Progenitor cell of endocrine pancreas (in vitro differentiated cells): ENCODE measurements at regions not wholly inside any gene's neighbourhood (a gene's known extent, or its start where the extent isn't known, plus 50 kb on each side); places are given as distances from the start of the nearest gene placed in this dataset.
"Not testable (repeated sequence)": the region's sequence is repeated elsewhere in the genome, so short reads cannot be mapped to it uniquely, and the experiment has no call there.

Experiments used
- DNase-seq: peaks from one replicate; pipeline ENCODE4 v3.0.0; 2021; ENCODE audit warnings: low spot score; ENCODE audit not compliant: unreplicated experiment
- H3K27ac Mint-ChIP-seq: 2 replicates; pipeline ENCODE4 v1.8.0; 2021; ENCODE audit warnings: mild to moderate bottlenecking, moderate library complexity, mixed read lengths
- H3K27me3 Mint-ChIP-seq: 2 replicates; pipeline ENCODE4 v1.8.0; 2021; ENCODE audit warnings: mixed read lengths
- H3K36me3 Mint-ChIP-seq: 2 replicates; pipeline ENCODE4 v1.8.0; 2022; ENCODE audit warnings: mixed read lengths; ENCODE audit not compliant: insufficient read depth
- H3K4me1 Mint-ChIP-seq: 2 replicates; pipeline ENCODE4 v1.8.0; 2021; ENCODE audit warnings: low read depth, mixed read lengths
- H3K4me3 Mint-ChIP-seq: 2 replicates; pipeline ENCODE4 v1.8.0; 2021; ENCODE audit warnings: low read depth, mild to moderate bottlenecking, moderate library complexity, mixed read lengths
- H3K9me3 Mint-ChIP-seq: 2 replicates; pipeline ENCODE4 v1.8.0; 2021; ENCODE audit warnings: low read depth, mixed read lengths
- CTCF ChIP-seq: fragments of 200-600 bp; sonication (generic); IDR thresholded peaks from one replicate; pipeline ENCODE4 v1.5.0; 2021; ENCODE audit warnings: antibody characterized with exemption, mild to moderate bottlenecking; ENCODE audit not compliant: unreplicated experiment

GRCh38 chr2:239649309-239649708 lies 248.5 kb upstream of the HDAC4 start:
- H3K27me3 Mint-ChIP-seq, result peaks cover 14% of the 10 kb centered on the region

GRCh38 chr2:239648607-239649006 lies 247.8 kb upstream of the HDAC4 start:
- H3K36me3 Mint-ChIP-seq, result no peaks in the 10 kb centered on the region
- TF ChIP-seq CTCF, result no peak
- DNase-seq, result no peak
- no peak overlapping the region for H3K27ac Mint-ChIP-seq
- peaks cover 2% of the 10 kb centered on the region for H3K4me1 Mint-ChIP-seq
- H3K4me3 Mint-ChIP-seq, result no peak overlapping the region
- peaks cover 14% of the 10 kb centered on the region for H3K27me3 Mint-ChIP-seq
- H3K9me3 Mint-ChIP-seq, result peaks cover 4% of the 10 kb centered on the region

More at GRCh38 chr2:239649309-239649708, 248.5 kb upstream of the HDAC4 start:
- H3K4me3 Mint-ChIP-seq, result no peak overlapping the region
- H3K36me3 Mint-ChIP-seq, result no peaks in the 10 kb centered on the region
- peaks cover 4% of the 10 kb centered on the region for H3K9me3 Mint-ChIP-seq
- DNase-seq, result no peak
- no peak for TF ChIP-seq CTCF
- no peak overlapping the region for H3K27ac Mint-ChIP-seq
- H3K4me1 Mint-ChIP-seq, result peaks cover 2% of the 10 kb centered on the region

- Mint-ChIP-seq H3K27me3 (peaks cover 14% of the 10 kb centered on the region), H3K36me3 (no peaks in the 10 kb centered on the region), H3K9me3 (peaks cover 4% of the 10 kb centered on the region), H3K4me3 (no peak overlapping the region), H3K4me1 (peaks cover 2% of the 10 kb centered on the region), H3K27ac (no peak overlapping the region)
- no peak for DNase-seq
- no peak for TF ChIP-seq CTCF
Measured at GRCh38 chr2:239647052-239647819, 246.4 kb upstream of the HDAC4 start.

GRCh38 chr2:239646184-239646583 lies 245.4 kb upstream of the HDAC4 start:
- peaks cover 2% of the 10 kb centered on the region for H3K4me1 Mint-ChIP-seq
- no peak for TF ChIP-seq CTCF
- H3K27ac Mint-ChIP-seq, result no peak overlapping the region
- DNase-seq, result no peak
- no peaks in the 10 kb centered on the region for H3K36me3 Mint-ChIP-seq
- H3K9me3 Mint-ChIP-seq, result peaks cover 4% of the 10 kb centered on the region
- peaks cover 14% of the 10 kb centered on the region for H3K27me3 Mint-ChIP-seq
- no peak overlapping the region for H3K4me3 Mint-ChIP-seq

GRCh38 chr2:239644594-239644993 lies 243.8 kb upstream of the HDAC4 start:
- not testable (repeated sequence) for H3K9me3 Mint-ChIP-seq, H3K36me3 Mint-ChIP-seq, H3K27ac Mint-ChIP-seq, H3K4me3 Mint-ChIP-seq, H3K4me1 Mint-ChIP-seq, DNase-seq
- peaks cover 14% of the 10 kb centered on the region for H3K27me3 Mint-ChIP-seq

GRCh38 chr2:239644011-239644410 lies 243.2 kb upstream of the HDAC4 start:
- no peaks in the 10 kb centered on the region for H3K36me3 Mint-ChIP-seq
- no peak overlapping the region for H3K27ac Mint-ChIP-seq
- H3K9me3 Mint-ChIP-seq, result no peaks in the 10 kb centered on the region
- DNase-seq, result no peak
- no peak for TF ChIP-seq CTCF
- no peak overlapping the region for H3K4me3 Mint-ChIP-seq
- H3K27me3 Mint-ChIP-seq, result peaks cover 10% of the 10 kb centered on the region
- H3K4me1 Mint-ChIP-seq, result no peaks in the 10 kb centered on the region
